A673 (cell line): ENCODE measurements at regions not wholly inside any gene's neighbourhood (a gene's known extent, or its start where the extent isn't known, plus 50 kb on each side); places are given as distances from the start of the nearest gene placed in this dataset.
"Not testable (repeated sequence)": the region's sequence is repeated elsewhere in the genome, so short reads cannot be mapped to it uniquely, and the experiment has no call there.

Experiments
- BruUV-seq: library from RNA; stranded (reverse); fragments of 400-500 nt; replicated peaks from 2 replicates; lab custom pipeline; 2021; lab: Mats Ljungman, UMichigan
- CTCF ChIA-PET: fragments of 300-600 bp; sonication (Branson Sonifier 250); formaldehyde crosslinking; loops from one replicate; lab custom pipeline; 2022; ENCODE audit warnings: antibody characterized with exemption; lab: Charles Lee
- POLR2A ChIA-PET: fragments of 300-600 bp; sonication (Branson Sonifier 250); formaldehyde crosslinking; loops from one replicate; lab custom pipeline; 2022; ENCODE audit warnings: antibody characterized with exemption; ENCODE audit not compliant: low non-redundant PET; lab: Charles Lee
- DNase-seq: peaks from one replicate; pipeline ENCODE4 v3.0.0-alpha.2; 2015; ENCODE audit warnings: low spot score
- H3K27ac ChIP-seq: fragments of 200-600 bp; sonication (generic); 2 replicates; pipeline ENCODE4 v1.5.1; 2016; ENCODE audit warnings: mixed run types, low read depth, mild to moderate bottlenecking, mixed read lengths, antibody characterized with exemption, low read length; ENCODE audit not compliant: poor library complexity, severe bottlenecking
- H3K27me3 ChIP-seq: fragments of 200-600 bp; sonication (generic); replicated peaks from 2 replicates; pipeline ENCODE4 v1.6.1; 2017; ENCODE audit warnings: mixed run types, low read depth, mild to moderate bottlenecking, mixed read lengths, antibody characterized with exemption, low read length; ENCODE audit not compliant: insufficient read depth, poor library complexity
- H3K36me3 ChIP-seq: fragments of 200-600 bp; sonication (generic); 2 replicates; pipeline ENCODE4 v1.6.1; 2016; ENCODE audit warnings: mixed run types, mild to moderate bottlenecking, mixed read lengths, antibody characterized with exemption, low read length; ENCODE audit not compliant: insufficient read depth, poor library complexity, severe bottlenecking
- H3K4me1 ChIP-seq: fragments of 200-600 bp; sonication (generic); 2 replicates; pipeline ENCODE4 v1.6.1; 2017; ENCODE audit warnings: mixed run types, mild to moderate bottlenecking, mixed read lengths, antibody characterized with exemption, low read length; ENCODE audit not compliant: insufficient read depth, poor library complexity, severe bottlenecking
- H3K4me3 ChIP-seq: fragments of 200-600 bp; sonication (generic); 2 replicates; pipeline ENCODE4 v1.5.1; 2016; ENCODE audit warnings: low read depth, mixed run types, mild to moderate bottlenecking, mixed read lengths, low read length; ENCODE audit not compliant: poor library complexity, severe bottlenecking
- H3K9me3 ChIP-seq: fragments of 200-600 bp; sonication (generic); 2 replicates; pipeline ENCODE4 v1.6.1; 2016; ENCODE audit warnings: mixed run types, low read depth, mild to moderate bottlenecking, mixed read lengths, antibody characterized with exemption, low read length; ENCODE audit not compliant: poor library complexity, severe bottlenecking
- CTCF ChIP-seq: fragments of 300-800, 200-600 bp; sonication (generic); conservative IDR thresholded peaks from 2 replicates; pipeline ENCODE4 v1.5.1; 2017; ENCODE audit warnings: low read depth, mild to moderate bottlenecking, antibody characterized with exemption, low read length, moderate library complexity, mixed read lengths
- EZH2 ChIP-seq: fragments of 200-600 bp; sonication (generic); IDR thresholded peaks from 2 replicates; pipeline ENCODE4 v1.6.1; 2017; ENCODE audit warnings: borderline replicate concordance, low read depth, mild to moderate bottlenecking, mixed read lengths, antibody characterized with exemption, low read length; ENCODE audit not compliant: poor library complexity, severe bottlenecking
- intact Hi-C: fragments of 100-400 bp; cut with micrococcal nuclease; formaldehyde crosslinking; loops from one replicate; pipeline ENCODE4 v1.10.0; 2022; ENCODE audit not compliant: unreplicated experiment

DNA sequence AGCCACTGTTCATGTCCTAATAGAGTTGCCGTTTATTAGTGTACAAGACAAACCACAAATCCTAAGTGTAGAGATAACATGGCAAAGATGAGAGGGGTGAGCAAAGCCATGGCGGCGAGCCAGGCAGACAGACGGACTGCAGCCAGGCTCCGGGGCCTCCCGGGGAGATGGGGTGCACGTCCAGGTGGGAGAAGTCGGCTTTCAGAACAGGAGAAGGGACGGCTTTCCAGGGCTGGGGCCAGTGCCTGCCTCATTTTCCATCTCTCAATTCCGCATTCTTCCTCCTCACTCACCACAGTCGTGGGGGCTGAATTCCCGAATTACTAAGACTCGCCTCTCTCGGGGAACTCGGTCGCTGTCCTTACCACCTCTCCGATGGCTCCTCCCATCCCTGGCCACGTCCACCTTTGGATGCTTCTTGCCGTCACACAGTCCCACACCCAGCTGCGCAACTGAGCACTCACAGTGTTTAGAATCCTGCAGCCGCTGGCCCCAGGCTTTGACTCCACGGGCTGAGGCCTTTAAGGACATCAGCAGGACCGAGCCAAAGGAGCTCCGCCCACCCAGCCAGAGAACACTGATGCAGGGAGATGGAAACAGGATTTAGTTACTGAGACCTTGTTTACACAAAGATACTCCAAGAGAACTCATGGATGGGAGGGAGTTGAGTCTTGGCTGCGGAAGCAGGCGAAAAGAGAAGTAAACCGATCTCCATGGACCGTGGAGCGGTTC, 59.7 kb downstream of the RNF112 start:
- H3K4me1 ChIP-seq = no peaks in the 10 kb centered on the region
- no peak for TF ChIP-seq CTCF
- TF ChIP-seq EZH2 = no peak

DNA sequence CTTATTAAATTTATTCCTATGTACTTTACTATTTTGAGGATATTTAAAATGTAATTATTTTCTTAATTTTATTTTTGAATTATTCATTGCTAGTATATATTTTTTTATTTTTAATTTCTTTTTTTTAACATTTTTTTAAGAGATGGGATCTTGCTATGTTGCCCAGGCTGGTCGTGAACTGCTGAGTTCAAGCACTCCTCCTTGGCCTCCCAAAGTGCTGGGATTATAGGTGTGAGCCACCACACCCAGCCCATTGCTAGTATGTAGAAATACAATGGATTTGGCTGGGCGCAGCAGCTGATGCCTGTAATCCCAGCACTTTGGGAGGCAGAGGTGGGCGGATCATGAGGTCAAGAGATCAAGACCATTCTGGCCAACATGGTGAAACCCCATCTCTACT, 59.2 kb upstream of the SLC47A1 start:
- BruUV-seq, POLR2A ChIA-PET: not testable (repeated sequence)

More for the DNA sequence above, 59.7 kb downstream of the RNF112 start:
- DNase-seq = no peak
- H3K27me3 ChIP-seq = no peaks in the 10 kb centered on the region
- no peak overlapping the region for H3K27ac ChIP-seq
- no peaks in the 10 kb centered on the region for H3K36me3 ChIP-seq
- intact Hi-C loops = no loop called here
- ChIA-PET CTCF (no interaction called here), POLR2A (no interaction called here)
- H3K9me3 ChIP-seq = no peaks in the 10 kb centered on the region
- no TSS peak for BruUV-seq
- no peak overlapping the region for H3K4me3 ChIP-seq

GRCh38 chr17:19475800-19476199, 57.9 kb upstream of the SLC47A1 start:
- H3K27me3 ChIP-seq, H3K36me3 ChIP-seq, POLR2A ChIA-PET, BruUV-seq, CTCF ChIA-PET, H3K4me1 ChIP-seq, DNase-seq, H3K27ac ChIP-seq, H3K9me3 ChIP-seq, intact Hi-C loops, H3K4me3 ChIP-seq: not testable (repeated sequence)

More for the DNA sequence above, 59.2 kb upstream of the SLC47A1 start:
- H3K27me3 ChIP-seq, DNase-seq, H3K27ac ChIP-seq, H3K9me3 ChIP-seq, H3K4me1 ChIP-seq, H3K36me3 ChIP-seq, H3K4me3 ChIP-seq, CTCF ChIA-PET, intact Hi-C loops: not testable (repeated sequence)

DNA sequence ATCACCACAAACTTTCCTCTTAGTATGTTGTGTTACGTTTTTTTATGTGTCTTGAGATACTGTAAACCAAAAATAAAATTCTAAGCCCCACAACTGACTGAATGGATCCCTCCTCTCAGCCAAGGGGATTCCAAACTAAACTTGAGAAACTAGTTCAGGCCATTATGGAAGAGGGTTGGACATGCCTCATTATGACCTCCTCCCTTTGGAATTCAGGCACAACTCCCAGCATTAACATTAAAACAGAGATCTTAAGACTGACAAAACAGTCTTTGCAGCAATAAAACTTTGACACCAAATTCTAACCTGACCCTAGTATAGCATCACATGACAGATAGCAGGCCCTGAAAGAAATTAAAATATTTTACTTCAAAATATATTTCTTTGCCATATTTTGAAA, 51.1 kb upstream of the SLC47A1 start:
- no TSS peak for BruUV-seq
- intact Hi-C loops = no loop called here
- Histone ChIP-seq H3K4me3 (no peak overlapping the region), H3K27ac (no peak overlapping the region), H3K27me3 (no peaks in the 10 kb centered on the region), H3K4me1 (no peaks in the 10 kb centered on the region), H3K36me3 (no peaks in the 10 kb centered on the region), H3K9me3 (no peaks in the 10 kb centered on the region)
- no peak for TF ChIP-seq EZH2
- no peak for TF ChIP-seq CTCF
- DNase-seq = no peak
- POLR2A ChIA-PET = no interaction called here
- CTCF ChIA-PET = interaction anchor here (0.6 kb wide), 1 partner anchor 283 kb away, joined by 3 read pairs; no protein-coding TSS in a partner anchor
